ENCODE measurements at regions not wholly inside any gene's neighbourhood (a gene's known extent, or its start where the extent isn't known, plus 50 kb on each side); places are given as distances from the start of the nearest gene placed in this dataset.
"Not testable (repeated sequence)": the region's sequence is repeated elsewhere in the genome, so short reads cannot be mapped to it uniquely, and the experiment has no call there.

DNA sequence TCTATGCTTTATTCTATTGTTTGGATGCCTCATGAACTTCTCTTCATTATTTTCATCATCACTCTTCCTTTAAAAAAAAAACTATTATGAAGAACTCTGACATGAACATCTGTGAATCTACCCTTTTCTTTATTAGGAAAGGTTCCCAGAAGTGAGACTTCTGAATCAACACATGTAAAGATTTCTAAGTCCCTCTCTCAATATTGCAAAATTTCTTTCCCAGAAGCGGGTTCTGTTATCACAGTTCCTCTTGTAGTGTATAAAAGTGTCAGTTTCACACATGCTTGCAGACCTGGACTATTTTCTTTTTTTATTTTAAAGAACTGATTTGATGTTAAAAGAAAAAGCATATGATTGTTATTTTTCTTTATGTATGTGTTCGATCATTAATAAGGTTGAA is 330.8 kb upstream of the KLF3 start:
- no peak for DNase-seq (ENCODE audit: low read depth in 2 of 2)

DNA sequence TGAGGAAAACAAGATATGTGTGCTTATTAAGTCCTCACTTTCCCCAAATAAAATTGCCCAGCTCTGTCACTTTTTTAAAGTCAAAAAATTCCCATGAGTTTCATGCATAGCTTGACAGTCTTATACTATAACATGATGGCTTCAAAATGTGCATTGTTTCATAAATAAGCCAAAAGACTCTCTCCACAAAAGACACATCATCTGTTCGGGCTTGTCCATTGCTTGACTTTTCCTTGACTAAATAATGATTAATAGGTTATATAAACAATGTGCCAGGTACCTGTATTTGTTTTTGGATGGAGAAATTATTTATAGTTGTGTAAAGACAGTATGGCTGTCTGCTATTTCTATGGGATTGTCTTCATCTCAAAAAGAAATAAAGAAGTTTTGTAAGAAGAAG is 329.2 kb upstream of the KLF3 start:
- no peak for DNase-seq (ENCODE audit: low read depth in 2 of 2)

GRCh38 chr4:38338939-38339338 is 325.1 kb upstream of the KLF3 start:
- not testable (repeated sequence) for DNase-seq (ENCODE audit: low read depth in 2 of 2)

GRCh38 chr4:38343608-38344007 is 320.4 kb upstream of the KLF3 start:
- no peak for DNase-seq (ENCODE audit: low read depth in 2 of 2)

- DNase-seq (ENCODE audit: low read depth in 2 of 2), result no peak
These were observed 319.1 kb upstream of the KLF3 start for GRCh38 chr4:38344929-38345328.

GRCh38 chr4:38347251-38347650 is 316.7 kb upstream of the KLF3 start:
- no peak for DNase-seq (ENCODE audit: low read depth in 2 of 2)

- DNase-seq (ENCODE audit: low read depth in 2 of 2), result no peak
These were observed 309.6 kb upstream of the KLF3 start for GRCh38 chr4:38354421-38354820.

DNA sequence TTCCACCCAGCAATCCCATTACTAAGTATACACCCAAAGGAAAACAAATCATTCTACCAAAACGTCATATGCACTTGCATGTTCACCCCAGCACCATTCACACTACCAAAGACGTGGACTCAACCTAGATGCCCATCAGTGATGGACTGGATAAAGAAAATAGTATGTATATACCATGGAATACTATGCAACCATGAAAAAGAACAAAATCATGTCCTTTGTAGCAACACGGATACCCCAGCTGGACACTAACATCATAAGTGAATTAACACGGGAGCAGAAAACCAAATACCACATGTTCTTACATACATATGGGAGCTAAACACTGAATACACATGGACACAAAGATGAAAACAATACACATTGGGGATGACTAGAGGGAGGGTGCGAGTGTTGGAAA is 309.1 kb upstream of the KLF3 start:
- DNase-seq (ENCODE audit: low read depth in 2 of 2), result no peak

GRCh38 chr4:38356686-38357085 is 307.3 kb upstream of the KLF3 start:
- DNase-seq (ENCODE audit: low read depth in 2 of 2), result no peak

GRCh38 chr4:38357546-38357945 is 306.5 kb upstream of the KLF3 start:
- no peak for DNase-seq (ENCODE audit: low read depth in 2 of 2)

GRCh38 chr4:38359113-38359512 is 304.9 kb upstream of the KLF3 start:
- DNase-seq (ENCODE audit: low read depth in 2 of 2), result no peak

DNA sequence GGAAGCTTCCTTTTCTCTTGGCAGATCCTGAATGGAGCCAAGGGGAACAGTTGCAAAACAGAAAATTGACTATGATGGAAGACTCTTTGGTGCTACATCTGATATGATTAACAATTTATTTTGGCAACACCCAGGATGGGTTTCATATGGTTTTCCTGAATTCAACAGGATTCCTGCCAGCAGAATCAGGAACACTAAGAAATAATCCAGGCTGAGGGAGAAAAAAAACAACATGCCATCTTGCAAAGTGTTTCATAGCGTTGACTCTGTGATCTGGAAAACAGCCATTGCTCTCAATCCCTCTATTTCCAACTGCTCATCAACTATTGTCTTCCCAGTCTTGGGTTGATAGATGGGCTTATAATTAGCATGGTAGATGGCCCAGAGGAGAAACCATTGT is 303.8 kb upstream of the KLF3 start:
- no peak for DNase-seq (ENCODE audit: low read depth in 2 of 2)

- no peak for DNase-seq (ENCODE audit: low read depth in 2 of 2)
These were observed 299.5 kb upstream of the KLF3 start for GRCh38 chr4:38364383-38364963.

DNA sequence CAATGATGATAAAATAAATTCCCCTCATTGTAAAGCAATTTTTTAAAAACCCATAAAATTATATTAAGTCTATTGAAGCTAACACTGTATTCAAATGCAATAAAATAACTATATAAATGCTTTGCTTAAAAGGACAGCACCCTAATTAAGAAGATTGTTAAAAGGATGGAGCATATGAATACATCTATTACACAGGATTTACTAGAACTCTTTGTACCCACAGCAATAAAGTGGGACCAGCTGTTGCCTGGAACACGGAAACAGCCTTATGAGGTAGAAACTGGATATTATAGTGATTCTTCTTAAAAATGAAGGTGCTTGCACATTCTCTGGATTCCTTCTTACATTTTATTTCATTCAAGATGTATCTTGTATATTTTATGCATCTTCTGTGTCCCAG is 298.7 kb upstream of the KLF3 start:
- no peak for DNase-seq (ENCODE audit: low read depth in 2 of 2)

GRCh38 chr4:38365748-38366310 is 298.2 kb upstream of the KLF3 start:
- DNase-seq (ENCODE audit: low read depth in 2 of 2), result no peak

DNA sequence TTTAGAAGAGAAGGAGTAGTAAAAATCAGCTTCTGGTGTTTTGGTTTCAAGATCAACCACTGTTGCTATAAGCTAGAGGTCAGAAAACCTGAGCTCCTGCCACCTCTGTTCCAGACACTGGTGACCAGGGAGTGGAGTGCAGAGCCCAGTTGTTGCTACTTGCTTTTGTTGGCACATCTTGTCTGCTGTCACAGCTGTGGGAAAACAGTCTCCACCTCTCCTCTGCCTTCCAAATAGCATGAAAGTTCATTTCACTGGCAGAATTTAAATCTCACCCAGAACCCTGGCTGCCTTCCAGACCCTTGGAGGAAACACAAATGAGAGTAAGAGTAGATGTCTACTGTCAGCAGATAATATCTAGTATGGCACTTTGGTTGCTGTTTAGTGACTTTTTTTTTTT is 297.5 kb upstream of the KLF3 start:
- DNase-seq (ENCODE audit: low read depth in 2 of 2), result no peak

GRCh38 chr4:38366997-38367396 is 297.0 kb upstream of the KLF3 start:
- no peak for DNase-seq (ENCODE audit: low read depth in 2 of 2)

- no peak for DNase-seq (ENCODE audit: low read depth in 2 of 2)
These were observed 296.3 kb upstream of the KLF3 start for GRCh38 chr4:38367642-38368174.

GRCh38 chr4:38368613-38369012 is 295.4 kb upstream of the KLF3 start:
- no peak for DNase-seq (ENCODE audit: low read depth in 2 of 2)

DNA sequence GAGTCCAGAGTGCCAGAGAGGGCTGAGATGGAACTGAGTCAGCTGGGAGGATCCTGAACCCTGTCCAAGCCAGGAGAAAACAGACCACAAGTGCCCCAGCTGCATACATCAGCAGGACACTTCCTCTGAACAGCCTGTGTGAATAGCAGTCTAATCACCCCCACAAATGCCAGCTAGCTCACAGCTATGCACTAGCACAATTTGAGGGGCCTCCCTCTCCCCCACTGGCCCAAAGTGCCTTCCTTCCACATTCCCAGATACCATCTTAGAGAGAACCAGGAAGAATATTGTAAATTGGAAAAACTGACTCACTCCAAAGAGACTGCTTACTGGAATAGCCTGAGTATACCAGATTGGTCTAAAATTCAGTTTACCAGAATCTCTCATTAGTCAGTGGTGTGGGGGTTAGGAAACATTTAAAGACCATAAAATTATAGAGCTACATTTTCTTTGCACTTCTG is 292.6 kb upstream of the KLF3 start:
- no peak for DNase-seq (ENCODE audit: low read depth in 2 of 2)

DNA sequence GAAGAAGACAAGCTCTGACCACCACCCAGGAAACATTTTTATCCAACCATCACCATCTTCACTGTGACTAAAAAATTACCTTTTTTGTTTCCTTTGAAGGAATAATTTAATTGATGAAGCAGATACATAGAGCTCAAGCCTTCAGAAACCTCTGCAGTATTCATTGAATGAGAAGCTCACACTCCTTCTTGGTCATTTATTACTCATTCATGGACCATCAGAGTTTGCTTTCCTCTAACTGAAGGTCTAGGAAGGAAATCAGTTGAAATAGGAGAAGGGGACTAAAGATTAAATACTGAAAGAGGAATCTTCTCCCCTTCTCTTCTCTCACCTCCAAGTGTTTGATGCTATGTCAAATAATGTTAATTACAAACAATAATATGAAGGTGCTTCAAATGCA is 290.6 kb upstream of the KLF3 start:
- DNase-seq (ENCODE audit: low read depth in 2 of 2), result no peak

DNA sequence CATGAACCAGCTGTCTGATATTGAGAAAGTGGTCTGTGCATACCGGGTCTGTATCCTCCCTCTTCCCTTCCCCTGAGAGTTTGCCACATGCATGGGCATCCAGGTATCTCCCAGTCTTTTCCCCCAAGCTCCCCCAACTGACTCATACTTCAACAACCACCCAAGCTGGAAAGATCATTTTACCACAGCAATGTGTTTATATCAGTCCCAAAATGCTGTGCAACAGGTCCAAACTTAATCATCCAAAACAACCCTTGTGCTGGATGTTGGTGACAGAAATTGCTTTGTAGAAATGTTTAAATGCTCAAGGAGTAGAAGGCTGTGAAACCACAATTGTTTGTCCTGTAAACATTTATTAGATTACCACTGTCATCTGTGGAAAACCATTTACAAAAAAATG is 286.8 kb upstream of the KLF3 start:
- DNase-seq (ENCODE audit: low read depth in 2 of 2), result no peak

DNA sequence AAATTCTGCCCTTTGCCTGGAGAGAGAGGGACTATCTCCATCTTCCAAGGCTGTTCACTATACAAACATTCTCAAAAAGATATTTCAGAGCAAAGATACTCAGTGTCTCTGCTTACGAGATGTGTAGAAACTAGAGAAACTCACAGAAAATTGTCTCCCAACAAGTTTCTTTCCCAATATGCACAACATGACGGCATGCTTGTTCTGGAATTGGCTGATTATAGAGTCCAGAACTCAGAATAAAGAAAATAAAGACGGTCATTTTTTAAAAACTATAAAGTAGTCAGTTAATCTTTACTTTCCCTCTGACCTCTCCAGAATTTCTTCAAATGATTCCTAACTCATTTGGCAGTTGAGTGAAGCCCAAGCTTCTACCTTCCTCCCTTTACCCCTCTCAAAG is 285.5 kb upstream of the KLF3 start:
- no peak for DNase-seq (ENCODE audit: low read depth in 2 of 2)

DNA sequence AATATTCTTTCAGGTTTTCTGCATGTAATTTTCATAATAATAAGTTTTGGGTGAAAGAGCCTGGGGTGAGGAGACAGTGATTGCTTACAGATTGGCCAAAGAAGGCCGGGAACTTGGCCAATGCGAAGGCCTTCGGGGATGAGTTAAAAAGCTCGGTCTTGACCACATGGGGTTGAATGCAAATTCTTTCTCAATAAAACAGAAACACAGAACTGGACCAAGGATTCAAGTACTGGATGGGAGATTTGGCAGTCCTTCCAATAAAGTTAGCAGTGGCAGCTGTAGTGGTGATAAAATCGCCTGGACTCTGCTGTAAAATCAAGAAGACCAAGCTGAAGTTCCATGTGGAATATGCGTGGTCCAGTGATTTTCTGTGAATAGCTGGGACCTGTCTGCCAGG is 282.2 kb upstream of the KLF3 start:
- no peak for DNase-seq (ENCODE audit: low read depth in 2 of 2)

Data from stimulated activated CD8-positive, alpha-beta memory T cell treated with anti-CD3 and anti-CD28 coated beads, Interleukin-7, amount 100 ng/mL, for 1 hour (primary cell).